ENCODE measurements at regions not wholly inside any gene's neighbourhood (a gene's known extent, or its start where the extent isn't known, plus 50 kb on each side); places are given as distances from the start of the nearest gene placed in this dataset.
A peak's percentile ranks its signal among the peaks of the same experiment; 100 is the strongest.

- Mint-ChIP-seq H3K36me3 (ENCODE audit: low read depth) (no peaks in the 10 kb centered on the region), H3K27ac (no peak overlapping the region), H3K4me1 (peaks cover 37% of the 10 kb centered on the region), H3K4me3 (no peak overlapping the region), H3K27me3 (ENCODE audit: insufficient read depth, low read depth, poor library complexity) (no peaks in the 10 kb centered on the region), H3K9me3 (no peaks in the 10 kb centered on the region)
- Histone ChIP-seq H4K20me1 (replicated peaks; ENCODE audit: insufficient read depth) (no peaks in the 10 kb centered on the region), H2AFZ (no peak overlapping the region), H3K9me2 (ENCODE audit: insufficient read depth) (no peaks in the 10 kb centered on the region), H3K79me2 (replicated peaks; ENCODE audit: insufficient read depth) (no peaks in the 10 kb centered on the region), H3K27ac (ENCODE audit: low read depth) (no peak overlapping the region), H3K36me3 (ENCODE audit: insufficient read depth) (no peaks in the 10 kb centered on the region), H3K4me1 (ENCODE audit: insufficient read depth) (peaks cover 11% of the 10 kb centered on the region), H3K4me2 (peak overlapping the region; percentile 38; the same call in 1 of the 2 replicates), H3F3A (replicated peaks; ENCODE audit: low read depth) (no peaks in the 10 kb centered on the region), H3K4me3 (no peak overlapping the region), H3K27me3 (ENCODE audit: insufficient read depth) (no peaks in the 10 kb centered on the region)
- ATAC-seq, result no peak; the same call in 2 of the 3 replicates
- peak; percentile 11 for DNase-seq (ENCODE audit: low spot score)
- no peak for TF ChIP-seq NANOG (IDR thresholded peaks at IDR 0.05; ENCODE audit: borderline replicate concordance)
- TF ChIP-seq CTCF (conservative IDR thresholded peaks at IDR 0.05; ENCODE audit: low read depth in 2 of 2), result no peak
- TF ChIP-seq STAT1 (IDR thresholded peaks at IDR 0.05; ENCODE audit: unreplicated experiment), result no peak
- TF ChIP-seq ETS1 (IDR thresholded peaks at IDR 0.05), result no peak
Observed at GRCh38 chr2:51111532-51111931, 79.6 kb upstream of the NRXN1 start.

- H3K9me2 ChIP-seq (ENCODE audit: insufficient read depth), result no peaks in the 10 kb centered on the region
- H3K27ac ChIP-seq (ENCODE audit: low read depth), result no peak overlapping the region
- H3K27ac Mint-ChIP-seq, result no peak overlapping the region
- H3K27me3 Mint-ChIP-seq (ENCODE audit: insufficient read depth, low read depth, poor library complexity), result no peaks in the 10 kb centered on the region
- no peaks in the 10 kb centered on the region for H3K9me3 Mint-ChIP-seq
- no peak overlapping the region for H3K4me3 Mint-ChIP-seq
- TF ChIP-seq CREB1 (CRISPR knock-in tag; IDR thresholded peaks at IDR 0.05; ENCODE audit: low read depth) (no peak), STAT1 (IDR thresholded peaks at IDR 0.05; ENCODE audit: unreplicated experiment) (no peak)
- peaks cover 11% of the 10 kb centered on the region for H3K4me1 ChIP-seq (ENCODE audit: insufficient read depth)
- H3K36me3 Mint-ChIP-seq (ENCODE audit: low read depth), result no peaks in the 10 kb centered on the region
- H3K27me3 ChIP-seq (ENCODE audit: insufficient read depth), result no peaks in the 10 kb centered on the region
- no peak overlapping the region for H3K4me3 ChIP-seq
- H2AFZ ChIP-seq, result no peak overlapping the region
- no peak for ATAC-seq
- no peak for DNase-seq (ENCODE audit: low spot score)
- H3K36me3 ChIP-seq (ENCODE audit: insufficient read depth), result no peaks in the 10 kb centered on the region
- no peaks in the 10 kb centered on the region for H4K20me1 ChIP-seq (replicated peaks; ENCODE audit: insufficient read depth)
- no peaks in the 10 kb centered on the region for H3K79me2 ChIP-seq (replicated peaks; ENCODE audit: insufficient read depth)
- H3K4me1 Mint-ChIP-seq, result peaks cover 37% of the 10 kb centered on the region
- no peak overlapping the region for H3K4me2 ChIP-seq
- no peaks in the 10 kb centered on the region for H3F3A ChIP-seq (replicated peaks; ENCODE audit: low read depth)
Observed at GRCh38 chr2:51108794-51109193, 76.9 kb upstream of the NRXN1 start.

GRCh38 chr2:51107841-51108240 is 75.9 kb upstream of the NRXN1 start:
- H3K79me2 ChIP-seq (replicated peaks; ENCODE audit: insufficient read depth), result no peaks in the 10 kb centered on the region
- ATAC-seq, result no peak
- peaks cover 46% of the 10 kb centered on the region for H3K4me1 Mint-ChIP-seq
- no peak overlapping the region for H3K27ac Mint-ChIP-seq
- H3F3A ChIP-seq (replicated peaks; ENCODE audit: low read depth), result no peaks in the 10 kb centered on the region
- no peak overlapping the region for H3K4me2 ChIP-seq
- no peak overlapping the region for H3K27ac ChIP-seq (ENCODE audit: low read depth)
- H3K4me3 ChIP-seq, result no peak overlapping the region
- H3K9me3 Mint-ChIP-seq, result no peaks in the 10 kb centered on the region
- H3K9me2 ChIP-seq (ENCODE audit: insufficient read depth), result no peaks in the 10 kb centered on the region
- H3K4me3 Mint-ChIP-seq, result no peak overlapping the region
- H3K27me3 ChIP-seq (ENCODE audit: insufficient read depth), result no peaks in the 10 kb centered on the region
- H4K20me1 ChIP-seq (replicated peaks; ENCODE audit: insufficient read depth), result no peaks in the 10 kb centered on the region
- H3K27me3 Mint-ChIP-seq (ENCODE audit: insufficient read depth, low read depth, poor library complexity), result peaks cover 1% of the 10 kb centered on the region
- no peaks in the 10 kb centered on the region for H3K36me3 Mint-ChIP-seq (ENCODE audit: low read depth)
- DNase-seq (ENCODE audit: low spot score), result no peak
- no peak overlapping the region for H2AFZ ChIP-seq
- H3K4me1 ChIP-seq (ENCODE audit: insufficient read depth), result peaks cover 13% of the 10 kb centered on the region
- no peaks in the 10 kb centered on the region for H3K36me3 ChIP-seq (ENCODE audit: insufficient read depth)
- TF ChIP-seq CREB1 (CRISPR knock-in tag; IDR thresholded peaks at IDR 0.05; ENCODE audit: low read depth), result no peak
- TF ChIP-seq ZNF462 (CRISPR knock-in tag; IDR thresholded peaks at IDR 0.05), result no peak
- TF ChIP-seq JUNB (IDR thresholded peaks at IDR 0.05; ENCODE audit: unreplicated experiment), result no peak

Measured in GM23338 (cell line).